IMR-90 (cell line): ENCODE measurements at regions not wholly inside any gene's neighbourhood (a gene's known extent, or its start where the extent isn't known, plus 50 kb on each side); places are given as distances from the start of the nearest gene placed in this dataset.
A peak's percentile ranks its signal among the peaks of the same experiment; 100 is the strongest.

Experiments
- ATAC-seq: fragments of 200-7000 bp; cut with Tn5 transposase; 2 replicates; pipeline ENCODE4 v1.9.1; 2020; ENCODE audit warnings: low read depth, mild to moderate bottlenecking, moderate library complexity
- BruUV-seq: library from RNA; stranded (reverse); fragments of 400-500 nt; replicated peaks from 2 replicates; lab custom pipeline; 2021; lab: Mats Ljungman, UMichigan
- CTCF ChIA-PET: fragments of 300-600 bp; formaldehyde crosslinking; extraction: SDS; loops from one replicate; lab custom pipeline; 2021; ENCODE audit warnings: antibody characterized with exemption; lab: Yijun Ruan, JAX
- POLR2A ChIA-PET: fragments of 300-600 bp; sonication (Branson Sonifier 250); formaldehyde crosslinking; loops from one replicate; lab custom pipeline; 2022; ENCODE audit warnings: antibody characterized with exemption; ENCODE audit not compliant: unreplicated experiment; lab: Charles Lee
- DNase-seq: peaks from one replicate; pipeline ENCODE4 v3.0.0; 2013
- H2AFZ ChIP-seq: replicated peaks from 2 replicates; pipeline ENCODE3; 2013; ENCODE audit warnings: low read length, mild to moderate bottlenecking; ENCODE audit not compliant: poor library complexity
- H2AK5ac ChIP-seq: 2 replicates; pipeline ENCODE4 v1.6.1; 2013; ENCODE audit warnings: low read depth, low read length, inconsistent platforms
- H2AK9ac ChIP-seq: replicated peaks from 2 replicates; pipeline ENCODE3; 2013; ENCODE audit warnings: mild to moderate bottlenecking, low read depth, low read length, moderate library complexity; ENCODE audit not compliant: poor library complexity
- H2BK120ac ChIP-seq: 2 replicates; pipeline ENCODE4 v1.6.1; 2013; ENCODE audit warnings: low read depth, low read length, inconsistent platforms
- H2BK15ac ChIP-seq: 3 replicates; pipeline ENCODE4 v1.6.1; 2013; ENCODE audit warnings: low read depth, low read length, inconsistent platforms
- H2BK20ac ChIP-seq: 2 replicates; pipeline ENCODE4 v1.6.1; 2013; ENCODE audit warnings: low read depth, mild to moderate bottlenecking, inconsistent platforms, low read length, moderate library complexity
- H2BK5ac ChIP-seq: 2 replicates; pipeline ENCODE4 v1.6.1; 2013; ENCODE audit warnings: mild to moderate bottlenecking, low read depth, low read length, inconsistent platforms; ENCODE audit not compliant: poor library complexity, severe bottlenecking
- H3K14ac ChIP-seq: replicated peaks from 2 replicates; pipeline ENCODE4 v1.6.1; 2013; ENCODE audit warnings: low read depth, low read length, inconsistent platforms
- H3K18ac ChIP-seq: 2 replicates; pipeline ENCODE4 v1.6.1; 2013; ENCODE audit warnings: low read depth, low read length, control low read depth
- H3K23ac ChIP-seq: 2 replicates; pipeline ENCODE4 v1.6.1; 2013; ENCODE audit warnings: low read depth, low read length, inconsistent platforms
- H3K27ac ChIP-seq: 2 replicates; pipeline ENCODE4 v1.5.1; 2013; ENCODE audit warnings: mild to moderate bottlenecking, control low read depth, low read length; ENCODE audit not compliant: insufficient read depth
- H3K27me3 ChIP-seq: 2 replicates; pipeline ENCODE4 v1.6.1; 2013; ENCODE audit warnings: low read length; ENCODE audit not compliant: control insufficient read depth, insufficient read depth
- H3K36me3 ChIP-seq: 2 replicates; pipeline ENCODE4 v1.6.1; 2013; ENCODE audit warnings: low read length, mixed read lengths; ENCODE audit not compliant: control insufficient read depth, insufficient read depth
- H3K4ac ChIP-seq: 2 replicates; pipeline ENCODE4 v1.6.1; 2013; ENCODE audit warnings: low read depth, low read length, inconsistent platforms
- H3K4me1 ChIP-seq: 2 replicates; pipeline ENCODE4 v1.6.1; 2013; ENCODE audit warnings: low read length, mixed read lengths; ENCODE audit not compliant: control insufficient read depth, insufficient read depth
- H3K4me2 ChIP-seq: 2 replicates; pipeline ENCODE4 v1.6.1; 2013; ENCODE audit warnings: low read depth, mild to moderate bottlenecking, control low read depth, low read length, moderate library complexity
- H3K4me3 ChIP-seq: 2 replicates; pipeline ENCODE4 v1.5.1; 2013; ENCODE audit warnings: low read depth, mild to moderate bottlenecking, control low read depth, low read length, moderate library complexity; ENCODE audit not compliant: insufficient read depth
- H3K56ac ChIP-seq: 2 replicates; pipeline ENCODE4 v1.6.1; 2013; ENCODE audit warnings: low read length, inconsistent platforms; ENCODE audit not compliant: insufficient read depth; ENCODE audit errors: extremely low read depth
- H3K79me1 ChIP-seq, 2 experiments: 2 replicates each; pipeline ENCODE4 v1.6.1; 2013; ENCODE audit warnings: low read length in 2 of 2, inconsistent platforms in 1 of 2, low read depth in 1 of 2
- H3K9ac ChIP-seq: 2 replicates; pipeline ENCODE4 v1.6.1; 2013; ENCODE audit warnings: low read depth, low read length, control low read depth
- H3K9me1 ChIP-seq: 2 replicates; pipeline ENCODE4 v1.6.1; 2013; ENCODE audit warnings: low read length, inconsistent platforms; ENCODE audit not compliant: insufficient read depth
- H3K9me3 ChIP-seq: 2 replicates; pipeline ENCODE4 v1.6.1; 2013; ENCODE audit warnings: low read length; ENCODE audit not compliant: control insufficient read depth, insufficient read depth
- H4K20me1 ChIP-seq: 2 replicates; pipeline ENCODE4 v1.6.1; 2013; ENCODE audit warnings: low read length, inconsistent platforms; ENCODE audit not compliant: insufficient read depth
- H4K5ac ChIP-seq: 2 replicates; pipeline ENCODE4 v1.6.1; 2013; ENCODE audit warnings: mild to moderate bottlenecking, low read depth, low read length, control low read depth
- H4K8ac ChIP-seq, 2 experiments: 2 replicates each; pipeline ENCODE4 v1.6.1; 2013; ENCODE audit warnings: low read depth in 2 of 2, low read length in 2 of 2, control low read depth in 1 of 2, inconsistent platforms in 1 of 2
- H4K91ac ChIP-seq: 2 replicates; pipeline ENCODE4 v1.6.1; 2013; ENCODE audit warnings: low read depth, low read length, inconsistent platforms; ENCODE audit not compliant: insufficient read depth
- CHD1 ChIP-seq: IDR thresholded peaks from 2 replicates; pipeline ENCODE4 v1.6.1; 2012; ENCODE audit warnings: low read depth, low read length, improper control_type of control experiment
- FOS ChIP-seq: fragments of 150-350 bp; IDR thresholded peaks from 2 replicates; pipeline ENCODE4 v1.6.1; 2016; ENCODE audit warnings: low read depth, low read length
- NFE2L2 ChIP-seq: fragments of 150-350 bp; IDR thresholded peaks from 2 replicates; pipeline ENCODE4 v1.6.1; 2016; ENCODE audit warnings: low read depth, mild to moderate bottlenecking, low read length
- RAD21 ChIP-seq: IDR thresholded peaks from 2 replicates; pipeline ENCODE4 v1.6.1; 2012; ENCODE audit warnings: low read length, improper control_type of control experiment
- WGBS, 2 experiments: methylation state at CpG; one replicate each; pipeline versions ENCODE4 v1.1.5 to v1.1.7; 2013; ENCODE audit warnings: missing lambda C conversion rate in 2 of 2; ENCODE audit not compliant: insufficient read length in 1 of 2; ENCODE audit errors: extremely low coverage in 2 of 2; 5-methylcytosine and 5-hydroxymethylcytosine counted together
- dilution Hi-C: fragments of 300-500 bp; cut with HindIII; formaldehyde crosslinking; loops from one replicate; pipeline ENCODE4 v1.14.3; 2018; ENCODE audit warnings: low sequenced_read_pairs; ENCODE audit not compliant: unreplicated experiment
- in situ Hi-C: fragments of 300-500 bp; cut with MboI; formaldehyde crosslinking; loops from 3 replicates; pipeline ENCODE4 v1.14.3; 2019; ENCODE audit warnings: low sequenced_read_pairs, inconsistent platforms, mixed read lengths
- intact Hi-C: fragments of 100-400 bp; cut with micrococcal nuclease; formaldehyde crosslinking; loops from 2 replicates; pipeline ENCODE4 v1.10.0; 2022

GRCh38 chr12:92074889-92075288, 70.8 kb downstream of the BTG1 start:
- H4K20me1 ChIP-seq = no peaks in the 10 kb centered on the region
- ChIA-PET CTCF (interaction anchor here (0.9 kb wide), 1 partner anchor 69 kb away, joined by 3 read pairs; no protein-coding TSS in a partner anchor), POLR2A (no interaction called here)
- H3K27ac ChIP-seq = peak overlapping the region; percentile 70
- peak overlapping the region; percentile 86 for H4K91ac ChIP-seq
- H3K27me3 ChIP-seq = no peaks in the 10 kb centered on the region
- H3K23ac ChIP-seq = peak overlapping the region; percentile 33; the same call in 1 of the 2 replicates
- H2BK5ac ChIP-seq = peak overlapping the region; percentile 99
- peak overlapping the region; percentile 67; the same call in 1 of the 2 replicates for H2AK5ac ChIP-seq
- H3K56ac ChIP-seq = no peak overlapping the region; the same call in 1 of the 2 replicates
- H2AK9ac ChIP-seq = no peak overlapping the region
- H3K4me1 ChIP-seq = peaks cover 24% of the 10 kb centered on the region
- no peak overlapping the region for H3K4me3 ChIP-seq
- peak overlapping the region; percentile 56; the same call in 2 of the 3 replicates for H2BK15ac ChIP-seq
- intact Hi-C loops = loop anchor here (5.0 kb wide), 1 partner anchor 88 kb away; no protein-coding TSS in a partner anchor
- DNase-seq (no peak), ATAC-seq (no peak)
- in situ Hi-C loops = no loop called here
- H4K8ac ChIP-seq = peak overlapping the region; percentile 41 to 75
- peak overlapping the region; percentile 92 for H3K4ac ChIP-seq
- H2BK20ac ChIP-seq = peak overlapping the region; percentile 89
- no peaks in the 10 kb centered on the region for H3K36me3 ChIP-seq
- no peak overlapping the region for H2AFZ ChIP-seq
- peaks cover 17% of the 10 kb centered on the region for H3K9me1 ChIP-seq
- no peak for TF ChIP-seq FOS
- TF ChIP-seq NFE2L2 = no peak
- no peak for TF ChIP-seq RAD21
- no peak for TF ChIP-seq CHD1
- H3K14ac ChIP-seq = peak overlapping the region; percentile 85
- peak overlapping the region; percentile 98 for H3K18ac ChIP-seq
- peak overlapping the region; percentile 98 for H4K5ac ChIP-seq
- no peaks in the 10 kb centered on the region for H3K9me3 ChIP-seq
- WGBS, 2 experiments = 83% methylated on average over 1 of the region's 2 CpGs; no CpG with 5 or more reads in 1 of the 2 experiments
- H3K79me1 ChIP-seq = peaks cover 13 to 25% of the 10 kb centered on the region in 2 experiments; a peak in 3 of 4 replicates
- dilution Hi-C loops = no loop called here
- no TSS peak for BruUV-seq
- no peak overlapping the region for H3K4me2 ChIP-seq
- peak overlapping the region; percentile 94 for H2BK120ac ChIP-seq
- no peak overlapping the region for H3K9ac ChIP-seq
